Transverse colon (tissue), 4 donors: ENCODE measurements at regions not wholly inside any gene's neighbourhood (a gene's known extent, or its start where the extent isn't known, plus 50 kb on each side); places are given as distances from the start of the nearest gene placed in this dataset.

ENCODE experiments used
- DNase-seq: peaks from one replicate; pipeline ENCODE4 v3.0.0-alpha.2; 2019
- H3K27ac ChIP-seq, 4 donors: fragments of 200-600 bp; sonication (generic); 2 replicates each; pipeline ENCODE4 v1.5.1; 2016 to 2018; ENCODE audit warnings: inconsistent platforms in 4 of 4
- H3K27me3 ChIP-seq: fragments of 200-600 bp; sonication (generic); 2 replicates; pipeline ENCODE4 v1.5.1; 2017; ENCODE audit warnings: inconsistent platforms
- H3K36me3 ChIP-seq, 4 donors: fragments of 200-600 bp; sonication (generic); 2 replicates each; pipeline ENCODE4 v1.5.1; 2017 to 2019; ENCODE audit warnings: inconsistent platforms in 4 of 4
- H3K4me1 ChIP-seq, 4 donors: fragments of 200-600 bp; sonication (generic); 2 replicates each; pipeline ENCODE4 v1.5.1; 2017 to 2020; ENCODE audit warnings: inconsistent platforms in 4 of 4
- H3K4me3 ChIP-seq, 4 donors: fragments of 200-600 bp; sonication (generic); 1 replicate in 1 of 4; 2 replicates in 3 of 4; pipeline versions ENCODE4 v1.5.1 to v1.6.1; 2017 to 2019; ENCODE audit warnings: inconsistent platforms in 4 of 4
- H3K9me3 ChIP-seq, 2 donors: fragments of 200-600 bp; sonication (generic); 2 replicates each; pipeline ENCODE4 v1.5.1; 2017 to 2019; ENCODE audit warnings: inconsistent platforms in 2 of 2
- CTCF ChIP-seq, 5 experiments: fragments of 200-600 bp in 3 of 5; fragments of 450-650 bp in 2 of 5; sonication (generic) in 3 of 5; IDR thresholded peaks; 1 replicate in 2 of 5; 2 replicates in 3 of 5; pipeline ENCODE4 v1.5.1; 2016 to 2017; ENCODE audit warnings: antibody characterized with exemption in 5 of 5, inconsistent platforms in 3 of 5, mild to moderate bottlenecking in 2 of 5, moderate library complexity in 1 of 5
- EP300 ChIP-seq: sonication (generic); formaldehyde crosslinking; IDR thresholded peaks from one replicate; pipeline ENCODE4 v1.6.1; 2017; ENCODE audit warnings: antibody characterized with exemption, low read depth
- POLR2A ChIP-seq: fragments of 450-650 bp; IDR thresholded peaks from one replicate; pipeline ENCODE4 v1.6.1; 2016; ENCODE audit warnings: antibody characterized with exemption, mild to moderate bottlenecking, moderate library complexity
- POLR2AphosphoS5 ChIP-seq, 3 donors: sonication (generic); formaldehyde crosslinking; IDR thresholded peaks; one replicate each; pipeline ENCODE4 v1.6.1; 2016; ENCODE audit warnings: antibody characterized with exemption in 3 of 3
- WGBS, 2 donors: methylation state at CpG; one replicate each; pipeline ENCODE4 v1.1.5; 2018; ENCODE audit warnings: low coverage in 1 of 2; 5-methylcytosine and 5-hydroxymethylcytosine counted together
- in situ Hi-C, 4 donors: fragments of 200-750 bp; cut with MboI; loops; one replicate each; pipeline versions ENCODE4 v1.15.0 to v1.15.1; 2017; ENCODE audit warnings: low sequenced_read_pairs in 3 of 4, low pct_ligation_motif_present in 1 of 4, low pct_unique_long_range_greater_than_20kb in 1 of 4
- intact Hi-C: fragments of 100-400 bp; cut with DNase I; formaldehyde crosslinking; loops from one replicate; pipeline ENCODE4 v1.15.1; 2023; ENCODE audit warnings: low total_unique reads

DNA sequence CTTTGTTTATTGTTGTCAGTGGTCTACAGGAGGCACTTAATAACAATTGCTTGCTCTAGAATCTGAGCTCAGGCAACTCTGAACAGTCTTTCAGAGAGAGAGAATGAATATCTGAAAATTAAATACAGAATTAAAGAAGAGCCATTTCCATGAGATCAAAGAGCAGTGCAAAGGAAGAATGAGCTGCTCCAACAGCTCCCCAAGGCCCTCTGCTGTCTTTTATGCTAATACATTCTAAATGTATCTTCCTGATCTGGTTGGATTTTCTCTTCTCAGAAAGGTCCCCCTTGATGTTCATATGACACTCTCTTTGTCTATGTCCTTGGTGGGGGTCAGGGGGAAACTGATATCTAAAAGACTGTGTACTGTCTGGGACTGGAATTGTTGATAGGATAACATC is 1029.6 kb downstream of the PCDH9 start:
- intact Hi-C loops, result no loop called here
- no peak for DNase-seq
- Histone ChIP-seq H3K4me3 (no peak overlapping the region), H3K36me3 (no peaks in the 10 kb centered on the region), H3K27ac (no peak overlapping the region), H3K27me3 (no peaks in the 10 kb centered on the region), H3K9me3 (no peaks in the 10 kb centered on the region), H3K4me1 (no peaks in the 10 kb centered on the region)
- TF ChIP-seq EP300 (no peak), POLR2AphosphoS5 (IDR thresholded peaks at IDR 0.05) (no peak), CTCF (IDR thresholded peaks at IDR 0.05) (no peak), POLR2A (no peak)
- in situ Hi-C loops, result no loop called here

DNA sequence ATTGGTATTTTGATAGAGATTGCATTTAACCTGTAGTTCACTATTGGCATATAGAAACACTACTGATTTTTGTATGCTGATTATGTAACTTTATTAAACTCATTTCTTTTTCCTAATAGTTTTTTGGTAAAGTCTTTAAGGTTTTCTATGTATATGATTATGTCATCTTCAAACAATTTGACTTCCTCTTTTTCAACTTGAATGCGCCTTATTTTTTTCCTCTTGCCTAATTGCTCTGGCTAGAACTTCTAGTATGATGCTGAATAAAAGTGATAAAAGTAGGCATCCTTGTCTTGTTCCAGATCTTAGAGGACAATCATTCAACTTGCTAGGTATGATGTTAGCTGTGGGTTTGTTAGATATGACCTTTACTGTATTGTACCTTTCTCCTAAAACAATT is 1034.9 kb downstream of the PCDH9 start:
- intact Hi-C loops, result no loop called here

DNA sequence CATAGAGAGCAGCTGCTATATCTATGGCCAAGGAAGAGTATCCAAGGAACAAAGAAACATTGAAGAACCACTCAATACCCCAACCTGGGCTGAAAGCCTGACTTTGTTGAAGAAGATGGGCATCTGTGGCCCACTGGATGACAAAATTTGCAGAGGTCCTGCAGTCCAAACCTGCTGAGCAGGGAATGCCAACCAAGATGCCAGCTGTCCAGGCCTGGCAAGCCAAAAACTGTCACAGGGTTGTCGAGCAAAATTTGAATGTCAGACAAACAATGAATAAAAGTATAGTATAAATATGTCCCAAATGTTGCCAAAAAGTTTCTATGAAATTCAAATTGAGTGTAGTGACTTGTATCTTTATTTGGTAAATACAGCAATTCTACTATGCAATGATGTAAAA is 1040.2 kb downstream of the PCDH9 start:
- in situ Hi-C loops (no loop called here), intact Hi-C loops (no loop called here)
- Histone ChIP-seq H3K27me3 (no peaks in the 10 kb centered on the region), H3K36me3 (no peaks in the 10 kb centered on the region), H3K9me3 (no peaks in the 10 kb centered on the region), H3K4me3 (no peak overlapping the region), H3K4me1 (no peaks in the 10 kb centered on the region), H3K27ac (no peak overlapping the region)
- DNase-seq, result no peak
- WGBS, 2 donors, result 0 to 100% methylated on average over 1 of the region's 1 CpG
- TF ChIP-seq CTCF (IDR thresholded peaks at IDR 0.05), result no peak
- TF ChIP-seq POLR2A, result no peak
- no peak for TF ChIP-seq POLR2AphosphoS5 (IDR thresholded peaks at IDR 0.05)
- no peak for TF ChIP-seq EP300

More for the DNA sequence above, 1034.9 kb downstream of the PCDH9 start:
- no peak for TF ChIP-seq POLR2AphosphoS5 (IDR thresholded peaks at IDR 0.05)
- TF ChIP-seq EP300, result no peak
- no peak for TF ChIP-seq POLR2A
- TF ChIP-seq CTCF (IDR thresholded peaks at IDR 0.05), result no peak
- Histone ChIP-seq H3K27me3 (no peaks in the 10 kb centered on the region), H3K4me1 (no peaks in the 10 kb centered on the region), H3K27ac (no peak overlapping the region), H3K4me3 (no peak overlapping the region), H3K9me3 (no peaks in the 10 kb centered on the region), H3K36me3 (no peaks in the 10 kb centered on the region)
- in situ Hi-C loops, result no loop called here
- 81 to 83% methylated on average over 1 of the region's 1 CpG for WGBS, 2 donors
- DNase-seq, result no peak

DNA sequence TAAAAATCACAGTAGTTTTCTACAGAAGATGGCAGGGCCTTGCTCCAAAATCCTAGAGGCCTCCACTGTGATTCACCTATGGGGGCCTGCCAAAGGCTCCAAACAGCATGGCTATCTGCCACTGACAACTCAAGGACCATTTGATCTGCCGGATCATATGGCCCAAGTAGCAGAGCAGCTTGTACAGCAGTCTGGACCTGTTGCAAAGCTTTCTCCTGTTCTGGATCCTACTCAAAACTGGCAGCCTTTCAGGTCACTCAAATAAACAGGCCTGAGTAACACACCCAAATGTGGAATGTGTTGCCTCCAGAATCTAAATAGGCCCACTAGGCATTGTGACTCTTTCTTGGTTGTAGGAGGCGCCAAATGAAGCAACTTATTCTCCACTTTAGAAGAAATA is 1049.3 kb downstream of the PCDH9 start:
- Histone ChIP-seq H3K27me3 (no peaks in the 10 kb centered on the region), H3K9me3 (no peaks in the 10 kb centered on the region), H3K4me3 (no peak overlapping the region), H3K27ac (no peak overlapping the region), H3K4me1 (no peaks in the 10 kb centered on the region), H3K36me3 (no peaks in the 10 kb centered on the region)
- TF ChIP-seq POLR2A (no peak), CTCF (IDR thresholded peaks at IDR 0.05) (no peak), POLR2AphosphoS5 (IDR thresholded peaks at IDR 0.05) (no peak), EP300 (no peak)
- DNase-seq, result no peak
- 83 to 100% methylated on average over 1 to 2 of the region's 2 CpGs for WGBS, 2 donors
- in situ Hi-C loops (no loop called here), intact Hi-C loops (no loop called here)
